Prostate gland (tissue), 1 donor: ENCODE measurements at regions not wholly inside any gene's neighbourhood (a gene's known extent, or its start where the extent isn't known, plus 50 kb on each side); places are given as distances from the start of the nearest gene placed in this dataset.

Source experiments
- POLR2A ChIP-seq: fragments of 450-650 bp; IDR thresholded peaks from one replicate; pipeline ENCODE4 v1.6.1; 2016; ENCODE audit warnings: antibody characterized with exemption, mild to moderate bottlenecking
- POLR2AphosphoS5 ChIP-seq: sonication (generic); formaldehyde crosslinking; IDR thresholded peaks from one replicate; pipeline ENCODE4 v1.6.1; 2017; ENCODE audit warnings: antibody characterized with exemption

- TF ChIP-seq POLR2A (no peak), POLR2AphosphoS5 (no peak)
Measured at GRCh38 chr2:45132551-45132950, 123.3 kb upstream of the SIX2 start.
